HG03025 (cell line): ENCODE measurements at regions not wholly inside any gene's neighbourhood (a gene's known extent, or its start where the extent isn't known, plus 50 kb on each side); places are given as distances from the start of the nearest gene placed in this dataset.

Experiments used
- ATAC-seq: cut with Tn5 transposase; IDR thresholded peaks from one replicate; pipeline ENCODE4 v1.9.1; 2021; ENCODE audit warnings: mild to moderate bottlenecking, moderate library complexity; ENCODE audit not compliant: unreplicated experiment, low FRiP score

DNA sequence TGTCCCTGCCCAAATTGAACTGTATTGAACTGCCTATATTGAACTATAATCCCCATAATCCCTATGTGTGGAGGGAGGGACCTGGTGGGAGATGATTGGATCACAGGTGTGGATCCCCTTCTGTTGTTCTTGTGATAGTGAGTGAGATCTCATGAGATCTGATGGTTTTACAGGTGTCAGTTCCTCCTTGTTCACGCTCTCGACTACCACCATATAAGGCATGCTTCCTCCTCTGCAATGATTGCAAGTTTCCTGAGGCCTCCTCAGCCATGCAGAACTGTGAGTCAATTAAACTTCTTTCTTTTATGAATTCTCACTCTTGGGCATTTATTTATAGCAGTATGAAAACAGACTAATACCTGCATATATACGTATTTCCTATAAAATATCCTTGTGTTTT lies 206.5 kb upstream of the PDGFD start:
- peak; percentile 76 for ATAC-seq

DNA sequence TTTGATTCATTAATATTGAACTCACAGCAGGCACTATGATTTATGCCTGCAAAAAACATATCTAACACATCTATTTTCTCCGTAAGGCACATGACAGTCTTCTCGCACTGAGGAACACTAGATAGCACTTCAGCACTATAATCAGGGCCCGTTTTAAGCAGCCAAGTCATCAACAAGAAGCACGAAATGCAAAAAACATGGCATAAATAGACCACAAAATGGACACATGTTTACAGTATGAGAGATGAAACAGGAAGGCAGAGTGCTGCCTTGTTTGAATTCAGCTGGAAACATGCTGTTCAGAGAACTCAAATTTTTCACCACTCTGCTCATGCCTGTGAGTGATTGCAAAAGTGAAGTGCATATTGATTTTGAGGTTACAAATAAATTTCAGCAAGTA lies 205.8 kb upstream of the PDGFD start:
- no peak for ATAC-seq

DNA sequence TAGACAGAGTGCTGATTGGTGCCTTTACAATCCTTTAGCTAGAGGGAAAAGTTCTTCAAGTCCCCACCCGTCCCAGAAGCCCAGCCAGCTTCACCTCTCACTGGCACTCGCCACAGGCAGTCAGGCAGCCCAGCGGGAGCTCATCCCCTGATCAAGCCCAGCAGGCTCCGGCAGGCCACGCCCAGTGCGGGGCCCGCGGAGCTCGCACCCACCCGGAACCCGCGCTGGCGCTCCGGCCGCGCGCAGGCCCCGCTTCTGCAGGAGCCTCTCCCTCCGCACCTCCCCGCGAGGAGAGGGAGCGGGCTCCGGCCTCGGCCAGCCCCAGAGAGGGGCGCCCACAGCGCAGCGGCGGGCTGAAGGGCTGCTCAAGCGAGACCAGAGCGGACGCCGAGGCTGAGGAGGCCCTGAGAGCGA lies 202.4 kb upstream of the PDGFD start:
- ATAC-seq: no peak

DNA sequence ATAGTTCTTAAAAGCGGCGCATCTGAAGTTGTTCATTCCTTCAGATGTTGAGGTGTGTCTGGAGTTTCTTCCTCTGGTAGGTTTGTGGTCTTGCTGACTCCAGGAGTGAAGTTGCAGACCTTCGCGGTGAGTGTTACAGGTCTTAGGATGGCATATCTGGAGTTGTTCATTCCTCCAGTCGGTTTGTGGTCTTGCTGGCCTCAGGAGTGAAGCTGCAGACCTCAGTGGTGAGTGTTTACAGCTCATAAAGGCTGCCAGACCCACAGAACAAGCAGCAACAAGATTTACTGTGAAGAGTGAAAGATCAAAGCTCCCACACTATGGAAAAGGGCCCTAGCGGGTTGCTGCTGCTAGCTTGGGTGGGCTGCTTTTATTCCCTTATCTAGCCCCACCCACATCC lies 201.7 kb upstream of the PDGFD start:
- no peak for ATAC-seq

DNA sequence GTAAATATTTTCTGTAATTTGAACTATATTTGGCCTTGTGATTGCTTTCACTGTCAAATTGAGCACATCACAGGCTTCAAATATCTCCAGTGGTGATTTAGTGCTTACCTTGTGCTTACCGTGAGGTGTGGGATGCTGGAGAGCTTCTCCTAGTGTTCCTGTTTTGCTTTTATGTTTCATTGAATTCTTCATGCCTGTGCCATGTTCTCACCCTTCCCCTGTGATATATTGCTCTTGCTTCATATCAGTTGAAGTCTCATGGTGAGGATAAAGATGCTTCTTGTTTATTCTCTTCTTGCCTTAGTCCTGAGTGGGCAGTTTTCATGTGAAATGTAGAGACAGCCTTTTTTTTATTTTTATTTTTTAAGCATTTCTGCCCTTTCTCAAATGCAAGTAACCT lies 198.0 kb upstream of the PDGFD start:
- no peak for ATAC-seq

DNA sequence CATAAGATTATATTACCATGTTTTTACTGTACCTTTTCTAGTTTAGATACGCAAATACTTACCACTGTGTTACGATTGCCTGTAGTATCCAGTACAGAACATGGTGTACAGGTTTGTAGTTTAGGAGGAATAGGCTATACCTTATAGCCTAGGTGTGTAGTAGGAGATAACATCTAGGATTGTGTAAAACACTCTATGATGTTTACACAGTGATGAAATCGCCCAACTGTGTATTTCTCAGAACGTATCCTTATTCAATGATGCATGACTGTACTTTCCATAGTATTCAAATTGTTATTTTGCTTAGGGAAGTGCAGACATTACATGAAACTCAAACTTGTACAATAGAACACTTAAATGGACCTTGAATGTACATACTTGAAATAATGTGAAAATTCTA lies 188.1 kb upstream of the PDGFD start:
- no peak for ATAC-seq

DNA sequence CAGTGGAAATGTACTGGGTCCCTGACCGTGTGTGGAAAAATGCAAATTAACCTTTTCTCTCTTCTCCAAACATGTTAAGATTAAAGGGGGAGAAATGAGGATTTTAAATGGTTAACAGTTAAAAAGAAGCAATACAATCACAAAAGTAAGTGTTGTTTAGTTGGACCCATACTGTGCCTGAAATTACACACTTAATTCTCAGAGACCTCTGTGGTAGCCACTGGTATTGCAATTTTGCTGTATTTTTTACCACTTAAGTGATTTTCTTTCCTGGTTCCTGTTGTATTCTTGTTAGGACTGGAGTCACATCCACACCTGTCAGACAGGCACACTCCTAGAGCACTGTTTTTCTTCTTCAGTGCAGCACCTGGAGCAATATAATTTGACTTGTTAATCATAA lies 179.6 kb upstream of the PDGFD start:
- ATAC-seq: no peak

DNA sequence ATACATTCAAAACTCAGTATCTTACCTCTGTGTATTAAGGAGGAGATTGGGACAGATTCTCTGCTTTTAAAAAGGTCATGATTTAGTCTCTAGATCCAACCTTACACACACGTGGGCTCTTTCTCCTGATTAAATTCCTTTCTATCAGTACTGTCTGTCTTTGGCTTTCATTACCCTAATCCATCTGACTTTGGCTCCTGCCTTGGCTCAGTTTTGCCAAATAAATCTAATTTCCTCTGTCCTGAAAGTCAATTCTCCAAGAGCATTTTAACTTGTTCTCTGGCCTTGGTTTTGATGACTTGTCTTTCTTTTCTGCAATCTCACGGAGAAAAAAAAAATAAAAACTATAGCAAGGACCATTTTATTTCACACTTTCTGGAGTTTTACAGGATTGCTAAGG lies 176.6 kb upstream of the PDGFD start:
- no peak for ATAC-seq

DNA sequence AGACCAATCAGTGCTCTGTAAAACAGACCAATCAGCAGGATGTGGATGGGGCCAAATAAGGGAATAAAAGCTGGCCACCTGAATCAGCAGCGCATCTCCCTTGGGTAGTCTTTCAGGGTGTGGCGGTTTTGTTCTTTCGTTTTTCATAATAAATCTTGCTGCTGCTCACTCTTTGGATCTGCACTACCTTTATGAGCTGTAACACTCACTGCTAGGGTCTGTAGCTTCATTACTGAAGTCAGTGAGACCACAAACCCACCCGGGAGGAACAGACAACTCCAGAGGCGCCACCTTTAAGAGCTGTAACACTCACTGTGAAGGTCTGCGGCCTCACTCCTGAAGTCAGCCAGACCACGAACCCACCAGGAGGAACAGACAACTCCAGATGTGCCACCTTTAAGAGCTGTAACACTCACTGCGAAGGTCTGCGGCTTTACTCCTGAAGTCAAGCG lies 175.5 kb upstream of the PDGFD start:
- no peak for ATAC-seq

DNA sequence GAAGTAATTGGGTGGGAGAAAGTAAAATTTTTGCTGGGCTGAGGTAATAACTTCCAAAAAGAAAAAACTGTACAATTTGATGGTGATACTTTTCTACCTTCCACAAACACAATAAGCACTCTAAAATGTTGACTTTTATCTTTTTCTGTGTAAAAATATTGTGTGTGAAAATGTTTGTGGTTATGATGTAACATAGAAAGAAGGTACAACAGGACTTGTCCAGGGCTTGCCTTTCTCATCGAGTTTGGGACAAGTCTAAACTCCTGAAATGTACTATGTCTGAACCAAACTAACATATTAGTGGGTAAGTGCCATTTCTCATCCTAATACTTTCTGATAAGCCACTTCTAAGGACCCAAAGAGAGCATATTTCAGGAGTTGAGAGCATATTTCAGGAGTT lies 174.2 kb upstream of the PDGFD start:
- ATAC-seq: no peak

DNA sequence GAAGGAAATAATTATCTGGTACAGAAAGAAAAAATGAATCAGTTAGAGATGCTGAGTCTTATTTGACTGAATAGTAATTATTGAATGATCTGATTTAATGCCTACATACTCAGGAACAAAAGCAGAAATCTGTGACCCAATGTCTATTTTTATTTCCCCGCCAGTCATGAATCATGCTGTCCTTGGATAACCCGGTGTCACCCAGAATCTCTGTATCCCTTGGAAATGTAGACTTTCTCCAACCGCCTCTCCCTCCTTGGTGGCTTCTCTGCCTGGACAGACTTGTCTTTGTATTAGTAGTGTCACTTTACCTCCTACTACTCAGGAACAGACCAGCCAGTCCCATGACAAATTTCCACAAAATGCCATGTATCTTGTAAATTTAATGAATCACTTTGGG lies 173.3 kb upstream of the PDGFD start:
- ATAC-seq: no peak

DNA sequence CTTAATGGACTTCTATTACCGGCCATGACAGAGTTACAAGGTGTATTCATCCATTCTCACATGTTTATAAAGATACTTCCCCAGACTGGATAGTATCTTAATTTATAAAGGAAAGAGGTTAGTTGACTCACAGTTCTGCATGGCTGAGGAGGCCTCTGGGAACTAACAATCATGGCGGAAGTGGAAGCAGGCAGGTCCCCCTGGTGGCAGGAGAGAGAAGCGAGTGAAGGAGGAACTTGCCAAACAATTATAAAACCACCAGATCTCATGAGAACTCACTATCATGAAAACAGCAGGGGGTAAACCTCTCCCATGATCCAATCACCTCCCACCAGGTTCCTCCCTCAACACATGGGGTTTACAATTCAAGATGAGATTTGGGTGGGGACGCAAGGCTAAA lies 170.0 kb upstream of the PDGFD start:
- ATAC-seq: no peak

DNA sequence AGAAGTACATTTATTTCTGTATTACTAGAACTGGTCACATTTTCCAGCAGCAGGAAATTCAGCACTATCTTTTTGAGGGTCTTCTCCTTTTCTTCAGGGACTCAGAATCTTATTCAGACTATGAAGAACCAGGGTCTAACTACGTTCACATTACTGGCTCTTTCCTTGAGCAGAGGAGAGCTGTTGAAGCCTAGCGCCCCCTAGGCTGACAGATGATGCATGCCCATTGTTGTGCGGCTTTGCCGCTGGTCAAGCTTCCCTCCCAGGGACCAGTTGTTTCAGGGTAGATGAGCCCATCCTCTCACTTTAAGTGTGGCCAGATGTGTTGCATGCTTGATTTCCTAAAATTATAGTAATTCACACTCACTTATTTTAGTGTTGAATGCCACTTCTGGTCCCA lies 168.2 kb upstream of the PDGFD start:
- no peak for ATAC-seq

DNA sequence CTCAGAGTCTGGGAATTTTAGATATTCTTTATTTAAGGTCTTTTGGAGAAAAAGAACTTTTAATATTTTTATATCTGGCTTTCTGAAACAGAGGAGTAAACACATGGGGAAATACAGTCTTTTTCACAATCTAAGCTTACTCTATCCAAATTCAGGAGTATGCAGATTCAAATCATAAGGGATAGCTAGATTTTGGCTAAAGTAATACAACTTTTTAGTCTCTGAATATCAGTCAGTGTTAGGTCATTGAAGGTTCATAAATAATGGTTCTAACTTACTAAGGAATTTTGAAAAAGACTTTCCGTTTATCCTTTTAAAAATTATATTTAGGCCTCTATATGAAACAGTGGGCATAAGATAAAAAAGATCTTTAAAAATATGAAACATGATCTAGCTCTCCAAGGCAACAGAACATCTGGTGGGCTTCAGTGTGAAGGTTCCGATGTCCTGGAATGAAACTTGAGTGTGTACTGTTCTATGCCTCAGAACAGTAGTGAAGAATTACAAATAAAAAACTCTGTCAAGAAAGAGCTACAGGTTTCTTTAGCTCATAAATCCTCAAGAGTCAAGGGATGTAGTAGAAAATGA lies 165.2 kb upstream of the PDGFD start:
- ATAC-seq: no peak

DNA sequence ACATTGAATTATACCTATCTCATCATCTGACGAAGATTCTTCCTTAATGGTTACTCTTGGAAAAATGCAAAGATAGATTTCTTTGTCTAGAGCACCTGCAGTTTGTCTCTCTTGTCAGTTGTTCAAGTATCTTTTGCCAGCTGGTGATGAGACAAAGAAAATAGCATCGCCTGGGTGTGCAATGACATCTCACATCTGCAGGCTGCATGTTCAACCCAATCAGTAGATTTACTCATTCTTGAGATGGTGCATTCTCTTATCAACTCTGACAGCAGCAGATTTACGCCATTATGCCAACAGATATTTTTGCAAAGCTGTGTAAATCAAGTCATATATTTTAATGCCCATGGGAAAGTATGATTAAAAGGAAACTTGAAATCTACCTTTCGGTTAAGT lies 164.6 kb upstream of the PDGFD start:
- no peak for ATAC-seq

DNA sequence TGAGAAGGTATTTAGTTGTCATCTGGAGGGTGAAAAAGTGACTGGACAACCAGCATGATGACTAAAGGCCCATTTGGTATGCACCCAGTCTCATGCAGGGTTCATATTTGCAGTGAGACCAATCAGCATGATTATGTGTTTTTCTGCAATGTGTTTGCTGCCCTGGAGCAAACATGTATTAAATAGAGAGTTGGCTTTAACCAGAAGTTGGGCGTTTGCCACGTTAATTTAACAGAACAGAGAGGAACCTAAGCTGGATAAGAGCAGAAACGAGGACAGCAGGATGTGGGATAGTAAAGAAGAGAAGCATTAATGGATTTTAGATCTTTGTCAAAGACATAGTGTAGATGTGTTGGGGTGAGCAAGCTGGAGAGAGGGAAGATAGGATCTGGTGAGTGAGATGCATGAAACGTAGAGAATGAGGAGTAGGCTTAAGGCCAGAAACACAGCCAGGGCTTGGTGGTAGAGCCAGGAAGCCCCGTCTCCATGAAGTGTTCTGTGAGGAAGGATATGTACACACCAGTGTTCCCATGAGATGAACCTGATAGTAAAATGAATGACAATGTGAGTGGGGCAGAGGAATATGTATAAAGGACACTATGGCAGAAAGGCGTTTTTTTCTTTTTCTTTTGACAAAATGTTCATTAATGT lies 164.0 kb upstream of the PDGFD start:
- ATAC-seq: no peak

DNA sequence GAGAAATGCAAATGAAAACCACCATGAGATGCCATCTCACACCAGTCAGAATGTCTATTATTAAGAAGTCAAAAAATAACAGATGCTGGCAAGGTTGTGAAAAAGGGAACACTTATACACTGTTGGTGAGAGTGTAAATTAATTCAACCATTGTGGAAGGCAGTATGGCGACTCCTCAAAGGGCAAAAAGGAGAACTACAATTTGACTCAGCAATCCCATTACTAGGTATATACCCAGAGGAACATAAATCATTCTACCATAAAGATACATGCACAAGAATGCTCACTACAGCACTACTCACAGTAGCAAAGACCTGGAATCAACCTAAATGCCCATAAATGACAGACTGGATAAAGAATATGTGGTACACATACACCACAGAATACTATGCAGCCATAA lies 161.1 kb upstream of the PDGFD start:
- ATAC-seq: no peak

DNA sequence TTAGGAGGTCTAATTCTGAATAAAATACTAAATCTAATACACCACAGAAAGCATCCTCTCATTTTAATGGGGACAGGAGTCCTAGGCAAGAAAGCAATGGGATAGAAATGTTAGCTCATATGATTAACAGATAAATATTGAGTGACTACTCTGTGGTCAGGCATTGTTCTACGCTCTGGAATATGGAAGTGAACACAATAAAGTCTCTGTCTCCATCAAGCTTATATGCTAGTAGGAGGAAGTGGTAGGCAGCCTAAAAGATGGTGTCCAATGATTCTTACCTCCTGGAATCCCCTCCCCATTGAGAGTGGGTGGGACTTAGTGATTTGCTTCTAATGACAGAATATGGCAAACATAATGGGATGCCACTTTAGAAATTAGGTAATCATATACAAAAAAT lies 160.3 kb upstream of the PDGFD start:
- no peak for ATAC-seq

DNA sequence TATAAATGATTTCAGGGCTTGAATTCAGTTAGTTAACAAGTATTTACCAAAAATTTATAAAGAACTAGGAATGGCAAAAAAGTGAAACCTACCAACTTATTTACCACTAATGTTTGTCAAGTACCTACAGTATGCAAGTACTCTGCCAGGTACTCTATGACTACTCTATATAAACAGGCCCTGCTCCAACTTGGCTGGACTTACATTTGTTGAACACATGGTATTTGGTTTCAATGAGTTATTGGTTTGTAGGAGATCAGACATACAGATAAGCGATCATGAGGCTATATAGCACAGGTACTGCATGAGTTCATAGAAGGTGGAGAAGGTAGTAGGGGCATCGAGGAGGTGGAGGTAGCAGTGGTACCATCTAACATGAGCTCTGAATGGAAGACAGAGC lies 159.9 kb upstream of the PDGFD start:
- no peak for ATAC-seq

DNA sequence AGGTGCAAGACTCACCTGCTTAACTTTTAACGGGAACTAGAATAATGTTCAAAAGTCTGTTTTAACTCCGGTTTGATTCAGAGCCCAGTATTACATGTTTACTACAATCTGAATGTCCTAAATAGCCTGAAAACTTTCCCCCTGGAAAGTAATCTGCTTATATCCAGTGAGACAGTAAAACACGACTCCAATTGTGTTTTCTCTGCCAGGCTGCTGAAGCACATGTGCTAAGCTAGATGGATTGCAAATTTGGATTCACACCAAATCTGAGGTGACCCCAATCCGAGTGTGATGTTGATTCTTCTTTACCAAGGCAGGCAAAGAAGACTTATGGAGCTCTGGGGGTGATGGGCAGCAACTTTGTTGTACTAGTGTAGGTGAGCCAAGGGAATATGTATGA lies 158.7 kb upstream of the PDGFD start:
- no peak for ATAC-seq

DNA sequence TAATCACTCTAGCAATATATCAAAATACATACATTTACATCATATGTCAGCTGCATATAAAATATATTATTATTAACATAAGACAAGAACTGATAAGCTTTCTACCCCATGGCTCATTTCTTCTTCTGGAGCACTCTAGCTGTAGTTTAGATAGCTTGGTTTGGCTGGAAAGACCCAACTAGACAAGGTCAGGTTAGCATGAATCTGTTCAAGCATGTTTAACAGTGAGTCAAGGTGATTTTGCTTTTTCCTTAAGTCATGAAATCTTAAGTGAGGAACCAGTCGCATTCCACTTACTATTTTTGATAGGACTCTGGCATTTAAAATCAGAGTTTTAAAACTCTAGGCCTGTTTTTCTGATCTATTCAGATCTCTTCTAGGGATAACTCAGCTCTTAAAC lies 157.0 kb upstream of the PDGFD start:
- ATAC-seq: no peak

DNA sequence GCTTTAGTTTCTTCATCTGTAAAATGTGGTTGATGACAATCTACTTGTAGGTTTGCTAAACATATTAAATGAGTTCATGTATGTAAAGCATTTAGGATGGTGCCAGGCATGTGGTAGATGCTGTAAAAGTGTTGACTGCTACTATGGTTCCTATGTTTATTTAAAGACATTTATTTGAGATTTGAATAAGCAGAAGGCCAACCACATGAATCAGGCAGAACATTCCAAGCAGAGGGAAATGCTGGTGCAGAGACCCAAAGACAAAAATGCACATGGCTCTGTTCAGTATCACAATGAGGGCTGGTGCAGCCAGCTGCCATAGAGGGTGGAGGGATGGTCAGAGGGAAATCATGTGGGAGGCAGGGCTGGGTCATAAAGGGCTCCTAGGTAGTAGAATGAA lies 156.2 kb upstream of the PDGFD start:
- ATAC-seq: no peak

DNA sequence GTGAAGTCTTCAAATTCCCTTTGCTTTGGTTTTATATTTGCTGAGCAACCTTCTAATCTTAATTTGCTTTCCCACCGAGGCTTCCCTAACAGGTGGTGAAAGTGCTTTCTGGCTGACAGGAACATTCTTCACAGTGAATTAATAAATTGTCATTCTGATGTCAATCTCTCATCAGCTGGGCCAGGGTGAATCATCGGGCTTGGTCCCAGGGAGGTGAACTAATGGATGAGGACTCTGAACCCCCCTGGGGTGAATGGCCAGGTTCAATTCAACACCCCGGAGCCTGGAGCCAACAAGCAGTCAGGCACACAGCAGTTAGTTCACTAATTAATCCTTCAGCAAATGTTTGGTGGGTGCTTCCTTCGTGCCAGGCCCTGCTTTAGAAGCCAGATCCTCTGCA lies 155.4 kb upstream of the PDGFD start:
- ATAC-seq: no peak
